SK-N-SH (cell line): ENCODE measurements at regions not wholly inside any gene's neighbourhood (a gene's known extent, or its start where the extent isn't known, plus 50 kb on each side); places are given as distances from the start of the nearest gene placed in this dataset.

Experiments
- CTCF ChIA-PET: fragments of 300-600, 350-600 bp; formaldehyde crosslinking; extraction: SDS; loops from one replicate; lab custom pipeline; 2021; lab: Yijun Ruan, JAX
- POLR2A ChIA-PET: fragments of 350-600 bp; sonication (Branson Sonifier 250); formaldehyde crosslinking; extraction: SDS; loops from one replicate; lab custom pipeline; 2020; ENCODE audit warnings: antibody characterized with exemption, inconsistent platforms; lab: Yijun Ruan, JAX
- DNase-seq: peaks from one replicate; pipeline ENCODE4 v3.0.0; 2012
- H2AFZ ChIP-seq: fragments of 200-600 bp; sonication (generic); 2 replicates; pipeline ENCODE4 v1.8.1; 2016; ENCODE audit warnings: antibody characterized with exemption, mild to moderate bottlenecking, low read depth
- H3F3A ChIP-seq: fragments of 200-600 bp; sonication (generic); replicated peaks from 2 replicates; pipeline ENCODE3; 2016; ENCODE audit warnings: antibody characterized with exemption, mild to moderate bottlenecking; ENCODE audit not compliant: insufficient read depth
- H3K27ac ChIP-seq, 2 experiments: fragments of 200-500 bp in 1 of 2; fragments of 200-600 bp in 1 of 2; sonication (Bioruptor generic) in 1 of 2; sonication (generic), shearing (Covaris generic) in 1 of 2; 2 replicates each; pipeline versions ENCODE4 v1.5.1 to v1.6.1; 2014 to 2016; ENCODE audit warnings: low read depth in 2 of 2, inconsistent platforms in 1 of 2, low read length in 1 of 2, mild to moderate bottlenecking in 1 of 2, mixed read lengths in 1 of 2
- H3K27me3 ChIP-seq: fragments of 200-600 bp; sonication (generic), shearing (Covaris generic); 2 replicates; pipeline ENCODE4 v1.6.1; 2016; ENCODE audit warnings: mixed run types; ENCODE audit not compliant: insufficient read depth
- H3K36me3 ChIP-seq, 2 experiments: fragments of 200-500 bp in 1 of 2; fragments of 200-600 bp in 1 of 2; sonication (Bioruptor generic) in 1 of 2; sonication (generic) in 1 of 2; replicated peaks in 1 of 2; 2 replicates each; pipeline versions ENCODE3 to v1.5.1; 2014 to 2016; ENCODE audit warnings: low read length in 1 of 2, mild to moderate bottlenecking in 1 of 2; ENCODE audit not compliant: insufficient read depth in 2 of 2, control insufficient read depth in 1 of 2
- H3K4me1 ChIP-seq, 2 experiments: fragments of 200-500 bp in 1 of 2; fragments of 200-600 bp in 1 of 2; sonication (Bioruptor generic) in 1 of 2; sonication (generic), shearing (Covaris generic) in 1 of 2; 2 replicates each; pipeline versions ENCODE4 v1.5.1 to v1.6.1; 2014 to 2016; ENCODE audit warnings: low read depth in 1 of 2, low read length in 1 of 2, mixed run types in 1 of 2; ENCODE audit not compliant: insufficient read depth in 2 of 2, control insufficient read depth in 1 of 2
- H3K4me2 ChIP-seq: fragments of 200-600 bp; sonication (generic), shearing (Covaris generic); 2 replicates; pipeline ENCODE4 v1.6.1; 2017; ENCODE audit warnings: mixed run types
- H3K4me3 ChIP-seq, 2 experiments: fragments of 200-500 bp in 1 of 2; fragments of 200-600 bp in 1 of 2; sonication (Bioruptor generic) in 1 of 2; sonication (generic), shearing (Covaris generic) in 1 of 2; 2 replicates each; pipeline versions ENCODE4 v1.5.1 to v1.8.1; 2014 to 2016; ENCODE audit warnings: low read depth in 2 of 2, inconsistent platforms in 1 of 2, low read length in 1 of 2, mild to moderate bottlenecking in 1 of 2, mixed read lengths in 1 of 2, moderate library complexity in 1 of 2
- H3K79me2 ChIP-seq: fragments of 200-600 bp; sonication (generic); 2 replicates; pipeline ENCODE4 v1.8.1; 2017; ENCODE audit warnings: mild to moderate bottlenecking; ENCODE audit not compliant: insufficient read depth
- H3K9ac ChIP-seq: fragments of 200-600 bp; sonication (generic); 2 replicates; pipeline ENCODE4 v1.6.1; 2017; ENCODE audit warnings: mixed run types
- H3K9me2 ChIP-seq: fragments of 200-600 bp; sonication (generic); 2 replicates; pipeline ENCODE4 v1.6.1; 2017; ENCODE audit warnings: mixed run types
- H3K9me3 ChIP-seq: fragments of 200-600 bp; sonication (generic); 2 replicates; pipeline ENCODE4 v1.6.1; 2017; ENCODE audit warnings: mixed run types, mild to moderate bottlenecking, moderate library complexity
- H4K20me1 ChIP-seq: fragments of 200-600 bp; sonication (generic); 2 replicates; pipeline ENCODE4 v1.6.1; 2017; ENCODE audit warnings: mild to moderate bottlenecking, mixed run types; ENCODE audit not compliant: insufficient read depth
- ELF1 ChIP-seq: IDR thresholded peaks from 2 replicates; pipeline ENCODE4 v1.4.0; 2012
- EP300 ChIP-seq, 2 experiments: IDR thresholded peaks; 2 replicates each; pipeline versions ENCODE4 v1.4.0 to v1.6.1; 2012; ENCODE audit warnings: borderline replicate concordance in 1 of 2, low read depth in 1 of 2, low read length in 1 of 2
- FOXM1 ChIP-seq: IDR thresholded peaks from 2 replicates; pipeline ENCODE4 v1.4.0; 2012; ENCODE audit warnings: low read depth, mild to moderate bottlenecking
- GABPA ChIP-seq: IDR thresholded peaks from 2 replicates; pipeline ENCODE4 v1.4.0; 2012; ENCODE audit warnings: low read depth, mild to moderate bottlenecking
- GATA2 ChIP-seq: sonication (generic); formaldehyde crosslinking; IDR thresholded peaks from 2 replicates; pipeline ENCODE4 v1.5.0; 2020; ENCODE audit warnings: mild to moderate bottlenecking, missing genetic modification reagents
- JUND ChIP-seq: IDR thresholded peaks from 2 replicates; pipeline ENCODE4 v1.4.0; 2012
- MEF2A ChIP-seq: IDR thresholded peaks from 2 replicates; pipeline ENCODE4 v1.4.0; 2012; ENCODE audit warnings: low read depth, borderline replicate concordance
- NFIC ChIP-seq: IDR thresholded peaks from 2 replicates; pipeline ENCODE4 v1.4.0; 2012; ENCODE audit warnings: borderline replicate concordance
- NRF1 ChIP-seq: IDR thresholded peaks from 2 replicates; pipeline ENCODE4 v1.6.1; 2012; ENCODE audit warnings: low read depth, mild to moderate bottlenecking, low read length
- RAD21 ChIP-seq: IDR thresholded peaks from 2 replicates; pipeline ENCODE4 v1.6.1; 2012; ENCODE audit warnings: mild to moderate bottlenecking, low read length
- RFX5 ChIP-seq: IDR thresholded peaks from 2 replicates; pipeline ENCODE4 v1.6.1; 2012; ENCODE audit warnings: mild to moderate bottlenecking, improper control_type of control experiment, low read length
- SIN3A ChIP-seq: IDR thresholded peaks from 2 replicates; pipeline ENCODE4 v1.6.1; 2012; ENCODE audit warnings: low read depth, mild to moderate bottlenecking, low read length, moderate library complexity, borderline replicate concordance
- SMC3 ChIP-seq: IDR thresholded peaks from 2 replicates; pipeline ENCODE4 v1.6.1; 2012; ENCODE audit warnings: low read depth, low read length, improper control_type of control experiment
- TAF1 ChIP-seq: IDR thresholded peaks from 2 replicates; pipeline ENCODE4 v1.6.1; 2012; ENCODE audit warnings: low read depth, mild to moderate bottlenecking, low read length, moderate library complexity, borderline replicate concordance
- TCF12 ChIP-seq: IDR thresholded peaks from 2 replicates; pipeline ENCODE4 v1.4.0; 2012
- WGBS: methylation state at CpG from one replicate; pipeline ENCODE4 v1.1.6; 2017; ENCODE audit warnings: low lambda C conversion rate; 5-methylcytosine and 5-hydroxymethylcytosine counted together
- TF ChIP-seq, protein P1 (sequence below): fragments of 150-350 bp; IDR thresholded peaks from 2 replicates; pipeline ENCODE4 v1.6.1; 2016; ENCODE audit warnings: mild to moderate bottlenecking, low read depth, low read length
- TF ChIP-seq, protein P2 (sequence below): IDR thresholded peaks from 2 replicates; pipeline ENCODE4 v1.4.0; 2012; ENCODE audit warnings: low read depth, borderline replicate concordance
- TF ChIP-seq, protein P3 (sequence below): IDR thresholded peaks from 2 replicates; pipeline ENCODE4; 2012

DNA sequence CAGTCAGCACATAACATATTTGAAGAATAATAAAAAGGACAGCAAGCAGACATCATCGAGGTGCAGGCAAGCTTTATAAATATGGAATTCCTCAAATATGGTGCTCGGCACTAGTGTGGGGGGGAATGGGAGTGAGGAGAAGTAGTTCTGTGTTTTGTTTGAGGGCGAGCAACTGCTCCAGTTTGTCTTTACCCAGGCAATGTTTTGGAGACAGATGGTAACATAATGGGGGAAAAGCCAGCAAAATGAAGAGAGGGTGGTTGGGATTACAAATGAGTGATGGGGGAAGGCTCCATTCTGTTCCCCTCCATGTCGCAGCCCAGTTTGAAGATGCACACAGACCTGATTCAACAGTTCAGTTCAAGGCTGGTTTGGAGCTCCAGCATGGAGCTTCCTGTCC is 572.9 kb upstream of the DIPK2B start:
- no peaks in the 10 kb centered on the region for H3K27me3 ChIP-seq
- H3F3A ChIP-seq = peaks cover 70% of the 10 kb centered on the region
- ChIA-PET CTCF (interaction anchor here (1.2 kb wide), 1 partner anchor 17 kb away, joined by 3 read pairs; no protein-coding TSS in a partner anchor), POLR2A (no interaction called here)
- no peaks in the 10 kb centered on the region for H3K9me2 ChIP-seq
- H4K20me1 ChIP-seq = peaks cover 12% of the 10 kb centered on the region; the same call in 1 of the 2 replicates
- H3K79me2 ChIP-seq = peaks cover 95% of the 10 kb centered on the region
- H3K9ac ChIP-seq = peak overlapping the region; percentile 99; the same call in 1 of the 2 replicates
- H2AFZ ChIP-seq = 0 out of 2 replicates have a peak overlapping the region, but pooled peaks have one; percentile 19
- no peak for TF ChIP-seq GABPA
- no peak for TF ChIP-seq SMC3
- TF ChIP-seq, protein P1, sequence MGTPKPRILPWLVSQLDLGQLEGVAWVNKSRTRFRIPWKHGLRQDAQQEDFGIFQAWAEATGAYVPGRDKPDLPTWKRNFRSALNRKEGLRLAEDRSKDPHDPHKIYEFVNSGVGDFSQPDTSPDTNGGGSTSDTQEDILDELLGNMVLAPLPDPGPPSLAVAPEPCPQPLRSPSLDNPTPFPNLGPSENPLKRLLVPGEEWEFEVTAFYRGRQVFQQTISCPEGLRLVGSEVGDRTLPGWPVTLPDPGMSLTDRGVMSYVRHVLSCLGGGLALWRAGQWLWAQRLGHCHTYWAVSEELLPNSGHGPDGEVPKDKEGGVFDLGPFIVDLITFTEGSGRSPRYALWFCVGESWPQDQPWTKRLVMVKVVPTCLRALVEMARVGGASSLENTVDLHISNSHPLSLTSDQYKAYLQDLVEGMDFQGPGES = no peak
- TF ChIP-seq NRF1 = no peak
- TF ChIP-seq GATA2 = no peak
- TF ChIP-seq, protein P2, sequence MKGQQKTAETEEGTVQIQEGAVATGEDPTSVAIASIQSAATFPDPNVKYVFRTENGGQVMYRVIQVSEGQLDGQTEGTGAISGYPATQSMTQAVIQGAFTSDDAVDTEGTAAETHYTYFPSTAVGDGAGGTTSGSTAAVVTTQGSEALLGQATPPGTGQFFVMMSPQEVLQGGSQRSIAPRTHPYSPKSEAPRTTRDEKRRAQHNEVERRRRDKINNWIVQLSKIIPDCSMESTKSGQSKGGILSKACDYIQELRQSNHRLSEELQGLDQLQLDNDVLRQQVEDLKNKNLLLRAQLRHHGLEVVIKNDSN = no peak
- no peak for TF ChIP-seq ELF1
- no peak for TF ChIP-seq NFIC
- no peak for TF ChIP-seq FOXM1
- TF ChIP-seq RFX5 = no peak
- TF ChIP-seq RAD21 = no peak
- TF ChIP-seq JUND = no peak
- TF ChIP-seq, protein P3, sequence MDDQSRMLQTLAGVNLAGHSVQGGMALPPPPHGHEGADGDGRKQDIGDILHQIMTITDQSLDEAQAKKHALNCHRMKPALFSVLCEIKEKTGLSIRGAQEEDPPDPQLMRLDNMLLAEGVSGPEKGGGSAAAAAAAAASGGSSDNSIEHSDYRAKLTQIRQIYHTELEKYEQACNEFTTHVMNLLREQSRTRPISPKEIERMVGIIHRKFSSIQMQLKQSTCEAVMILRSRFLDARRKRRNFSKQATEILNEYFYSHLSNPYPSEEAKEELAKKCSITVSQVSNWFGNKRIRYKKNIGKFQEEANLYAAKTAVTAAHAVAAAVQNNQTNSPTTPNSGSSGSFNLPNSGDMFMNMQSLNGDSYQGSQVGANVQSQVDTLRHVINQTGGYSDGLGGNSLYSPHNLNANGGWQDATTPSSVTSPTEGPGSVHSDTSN = no peak
- no peak for TF ChIP-seq SIN3A
- no peak for TF ChIP-seq TAF1
- TF ChIP-seq TCF12 = no peak
- no peak for TF ChIP-seq EP300 (IDR thresholded peaks at IDR 0.05; ENCODE audit: borderline replicate concordance in 1 of 2, low read depth in 1 of 2, low read length in 1 of 2)
- TF ChIP-seq MEF2A = no peak
- no peaks in the 10 kb centered on the region for H3K9me3 ChIP-seq
- peaks cover 8 to 15% of the 10 kb centered on the region in 2 experiments for H3K36me3 ChIP-seq
- 27% methylated on average over 4 of the region's 4 CpGs for WGBS
- peak overlapping the region; percentile 87 to 96 for H3K27ac ChIP-seq
- H3K4me2 ChIP-seq = peak overlapping the region; percentile 72
- DNase-seq = no peak
- peaks cover 0 to 49% of the 10 kb centered on the region in 2 experiments for H3K4me1 ChIP-seq
- peak overlapping the region in 1 of 2 experiments; percentile 7; a peak in 1 of 4 replicates for H3K4me3 ChIP-seq
